GM23248 (cell line): ENCODE measurements at regions not wholly inside any gene's neighbourhood (a gene's known extent, or its start where the extent isn't known, plus 50 kb on each side); places are given as distances from the start of the nearest gene placed in this dataset.

ENCODE experiments used
- DNase-seq: peaks from one replicate; pipeline ENCODE4 v3.0.0-alpha.2; 2015
- H2AFZ ChIP-seq: fragments of 200-600 bp; sonication (generic); 2 replicates; pipeline ENCODE4 v1.6.1; 2016; ENCODE audit warnings: antibody characterized with exemption
- H3F3A ChIP-seq: fragments of 200-600 bp; sonication (generic); 2 replicates; pipeline ENCODE4 v1.6.1; 2016; ENCODE audit warnings: mild to moderate bottlenecking, antibody characterized with exemption, mixed run types; ENCODE audit not compliant: insufficient read depth
- H3K27ac ChIP-seq: fragments of 200-600 bp; sonication (generic); 2 replicates; pipeline ENCODE4 v1.5.1; 2016; ENCODE audit warnings: mild to moderate bottlenecking
- H3K27me3 ChIP-seq: fragments of 200-600 bp; sonication (generic); replicated peaks from 2 replicates; pipeline ENCODE4 v1.6.1; 2016; ENCODE audit warnings: mild to moderate bottlenecking; ENCODE audit not compliant: insufficient read depth
- H3K36me3 ChIP-seq: fragments of 200-600 bp; sonication (generic); 2 replicates; pipeline ENCODE4 v1.6.1; 2016; ENCODE audit warnings: low read depth, mild to moderate bottlenecking
- H3K4me1 ChIP-seq: fragments of 200-600 bp; sonication (generic); 2 replicates; pipeline ENCODE4 v1.6.1; 2016; ENCODE audit warnings: mild to moderate bottlenecking; ENCODE audit not compliant: insufficient read depth
- H3K4me2 ChIP-seq: fragments of 200-600 bp; sonication (generic); one replicate; pipeline ENCODE4 v1.6.1; 2016; ENCODE audit warnings: mild to moderate bottlenecking; ENCODE audit not compliant: unreplicated experiment
- H3K4me3 ChIP-seq: fragments of 200-600 bp; sonication (generic); 2 replicates; pipeline ENCODE4 v1.5.1; 2016; ENCODE audit warnings: mild to moderate bottlenecking
- H3K79me2 ChIP-seq: fragments of 200-600 bp; sonication (generic); 2 replicates; pipeline ENCODE4 v1.6.1; 2016; ENCODE audit warnings: mild to moderate bottlenecking; ENCODE audit not compliant: insufficient read depth
- H3K9ac ChIP-seq: fragments of 200-600 bp; sonication (generic); 2 replicates; pipeline ENCODE4 v1.6.1; 2016; ENCODE audit warnings: mild to moderate bottlenecking
- H3K9me2 ChIP-seq: fragments of 200-600 bp; sonication (generic); 2 replicates; pipeline ENCODE4 v1.6.1; 2016; ENCODE audit warnings: mixed run types, mild to moderate bottlenecking, moderate library complexity; ENCODE audit not compliant: insufficient read depth
- H3K9me3 ChIP-seq: fragments of 200-600 bp; sonication (generic); one replicate; pipeline ENCODE4 v1.6.1; 2017; ENCODE audit warnings: low read depth
- H4K20me1 ChIP-seq: fragments of 200-600 bp; sonication (generic); 2 replicates; pipeline ENCODE4 v1.6.0; 2016; ENCODE audit not compliant: insufficient read depth
- EZH2 ChIP-seq: fragments of 200-600 bp; sonication (generic); IDR thresholded peaks from 2 replicates; pipeline ENCODE4 v1.6.1; 2018; ENCODE audit warnings: antibody characterized with exemption, mild to moderate bottlenecking; ENCODE audit not compliant: insufficient read depth, poor library complexity, severe bottlenecking
- EZH2phosphoT487 ChIP-seq: fragments of 200-600 bp; sonication (generic); IDR thresholded peaks from 2 replicates; pipeline ENCODE4 v1.6.1; 2018; ENCODE audit warnings: antibody characterized with exemption, moderate library complexity, mild to moderate bottlenecking, low read depth; ENCODE audit not compliant: insufficient read depth
- WGBS, 2 experiments: methylation state at CpG; one replicate each; pipeline ENCODE4 v1.1.6; 2015 to 2017; ENCODE audit warnings: low lambda C conversion rate in 2 of 2, low coverage in 1 of 2; ENCODE audit errors: missing lambda C conversion rate in 2 of 2; 5-methylcytosine and 5-hydroxymethylcytosine counted together
- in situ Hi-C: fragments of 300-500 bp; cut with MboI; formaldehyde crosslinking; loops from 2 replicates; pipeline ENCODE4 v1.15.0; 2020

- H3K9me2 ChIP-seq: no peaks in the 10 kb centered on the region
- H3F3A ChIP-seq: no peaks in the 10 kb centered on the region
- H3K27ac ChIP-seq: no peak overlapping the region
- WGBS, 2 experiments: 46 to 48% methylated on average over 2 of the region's 2 CpGs
- no peak overlapping the region for H3K9ac ChIP-seq
- no peak overlapping the region for H2AFZ ChIP-seq
- no peaks in the 10 kb centered on the region for H3K9me3 ChIP-seq
- no peaks in the 10 kb centered on the region for H4K20me1 ChIP-seq
- no peaks in the 10 kb centered on the region for H3K79me2 ChIP-seq
- H3K4me2 ChIP-seq: no peak overlapping the region
- no peak for DNase-seq
- H3K27me3 ChIP-seq: no peaks in the 10 kb centered on the region
- H3K36me3 ChIP-seq: no peaks in the 10 kb centered on the region
- TF ChIP-seq EZH2: no peak
- no peak for TF ChIP-seq EZH2phosphoT487
- in situ Hi-C loops: no loop called here
- H3K4me3 ChIP-seq: no peak overlapping the region
- no peaks in the 10 kb centered on the region for H3K4me1 ChIP-seq
Observed at GRCh38 chr1:60745484-60745883, 336.9 kb upstream of the NFIA start.

GRCh38 chr1:60742339-60742738 is 340.0 kb upstream of the NFIA start:
- 71 to 85% methylated on average over 4 of the region's 4 CpGs for WGBS, 2 experiments
- H3K9ac ChIP-seq: no peak overlapping the region

GRCh38 chr1:60740154-60740553 is 342.2 kb upstream of the NFIA start:
- Histone ChIP-seq H3K27ac (no peak overlapping the region), H3K4me3 (no peak overlapping the region), H3K9me2 (no peaks in the 10 kb centered on the region), H3K36me3 (no peaks in the 10 kb centered on the region), H3F3A (no peaks in the 10 kb centered on the region), H3K79me2 (no peaks in the 10 kb centered on the region), H3K9me3 (no peaks in the 10 kb centered on the region), H3K9ac (no peak overlapping the region), H3K27me3 (no peaks in the 10 kb centered on the region), H3K4me2 (no peak overlapping the region), H2AFZ (no peak overlapping the region), H4K20me1 (no peaks in the 10 kb centered on the region), H3K4me1 (no peaks in the 10 kb centered on the region)
- no peak for DNase-seq
- in situ Hi-C loops: no loop called here
- no peak for TF ChIP-seq EZH2phosphoT487
- TF ChIP-seq EZH2: no peak
- WGBS, 2 experiments: 17 to 40% methylated on average over 2 of the region's 2 CpGs

More at GRCh38 chr1:60742339-60742738, 340.0 kb upstream of the NFIA start:
- no peak overlapping the region for H2AFZ ChIP-seq
- TF ChIP-seq EZH2phosphoT487: no peak
- TF ChIP-seq EZH2: no peak
- no peaks in the 10 kb centered on the region for H3K9me3 ChIP-seq
- no peaks in the 10 kb centered on the region for H4K20me1 ChIP-seq
- no peak overlapping the region for H3K27ac ChIP-seq
- no peaks in the 10 kb centered on the region for H3K9me2 ChIP-seq
- in situ Hi-C loops: no loop called here
- no peaks in the 10 kb centered on the region for H3F3A ChIP-seq
- no peaks in the 10 kb centered on the region for H3K36me3 ChIP-seq
- H3K79me2 ChIP-seq: no peaks in the 10 kb centered on the region
- no peaks in the 10 kb centered on the region for H3K4me1 ChIP-seq
- H3K4me3 ChIP-seq: no peak overlapping the region
- no peak overlapping the region for H3K4me2 ChIP-seq
- no peak for DNase-seq
- H3K27me3 ChIP-seq: no peaks in the 10 kb centered on the region

GRCh38 chr1:60739729-60740128 is 342.6 kb upstream of the NFIA start:
- Histone ChIP-seq H3K27me3 (no peaks in the 10 kb centered on the region), H2AFZ (no peak overlapping the region), H3K4me1 (no peaks in the 10 kb centered on the region), H3K79me2 (no peaks in the 10 kb centered on the region), H3K36me3 (no peaks in the 10 kb centered on the region), H3K4me3 (no peak overlapping the region), H3K9ac (no peak overlapping the region), H3K9me3 (no peaks in the 10 kb centered on the region), H3F3A (no peaks in the 10 kb centered on the region), H3K27ac (no peak overlapping the region), H4K20me1 (no peaks in the 10 kb centered on the region), H3K9me2 (no peaks in the 10 kb centered on the region), H3K4me2 (no peak overlapping the region)
- TF ChIP-seq EZH2phosphoT487: no peak
- TF ChIP-seq EZH2: no peak
- no peak for DNase-seq
- in situ Hi-C loops: no loop called here

GRCh38 chr1:60732977-60733401 is 349.4 kb upstream of the NFIA start:
- Histone ChIP-seq H3K4me3 (no peak overlapping the region), H3K9me3 (no peaks in the 10 kb centered on the region), H3K27me3 (no peaks in the 10 kb centered on the region), H3F3A (no peaks in the 10 kb centered on the region), H2AFZ (no peak overlapping the region), H3K4me2 (no peak overlapping the region), H3K9me2 (no peaks in the 10 kb centered on the region), H3K36me3 (no peaks in the 10 kb centered on the region), H3K9ac (no peak overlapping the region), H4K20me1 (no peaks in the 10 kb centered on the region), H3K79me2 (no peaks in the 10 kb centered on the region), H3K27ac (no peak overlapping the region), H3K4me1 (no peaks in the 10 kb centered on the region)
- TF ChIP-seq EZH2phosphoT487: no peak
- TF ChIP-seq EZH2: no peak
- in situ Hi-C loops: no loop called here
- WGBS, 2 experiments: 21 to 36% methylated on average over 3 of the region's 3 CpGs
- no peak for DNase-seq
